ENCODE measurements at regions not wholly inside any gene's neighbourhood (a gene's known extent, or its start where the extent isn't known, plus 50 kb on each side); places are given as distances from the start of the nearest gene placed in this dataset.
"Not testable (repeated sequence)": the region's sequence is repeated elsewhere in the genome, so short reads cannot be mapped to it uniquely, and the experiment has no call there.

DNA sequence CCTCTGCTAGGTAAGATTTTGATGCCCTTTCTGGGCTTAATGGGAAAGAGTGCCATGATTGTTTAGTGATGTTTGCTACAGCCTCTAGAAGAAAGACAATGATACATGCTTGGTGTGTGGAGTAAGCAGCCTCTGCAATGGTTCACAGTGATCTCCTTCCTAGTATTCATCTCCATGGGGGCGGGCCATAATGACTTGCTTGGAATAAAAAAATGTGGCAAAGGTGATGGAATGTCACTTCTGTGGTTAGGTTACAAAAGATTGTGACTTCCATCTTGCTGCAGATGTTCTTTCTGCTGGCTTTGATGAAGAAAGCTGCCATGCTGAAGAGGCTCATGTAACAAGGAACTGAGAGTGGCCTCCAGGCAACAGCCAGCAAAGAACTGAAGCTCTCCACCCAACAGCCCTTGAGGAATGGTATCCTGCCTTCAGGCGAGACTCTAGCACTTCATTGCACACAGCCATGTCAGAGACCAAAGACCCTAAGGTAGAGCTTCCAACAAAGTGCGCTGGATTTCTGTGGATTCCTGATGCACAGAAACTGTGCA is 139.1 kb upstream of the LRIG1 start:
- TF ChIP-seq, protein P1, sequence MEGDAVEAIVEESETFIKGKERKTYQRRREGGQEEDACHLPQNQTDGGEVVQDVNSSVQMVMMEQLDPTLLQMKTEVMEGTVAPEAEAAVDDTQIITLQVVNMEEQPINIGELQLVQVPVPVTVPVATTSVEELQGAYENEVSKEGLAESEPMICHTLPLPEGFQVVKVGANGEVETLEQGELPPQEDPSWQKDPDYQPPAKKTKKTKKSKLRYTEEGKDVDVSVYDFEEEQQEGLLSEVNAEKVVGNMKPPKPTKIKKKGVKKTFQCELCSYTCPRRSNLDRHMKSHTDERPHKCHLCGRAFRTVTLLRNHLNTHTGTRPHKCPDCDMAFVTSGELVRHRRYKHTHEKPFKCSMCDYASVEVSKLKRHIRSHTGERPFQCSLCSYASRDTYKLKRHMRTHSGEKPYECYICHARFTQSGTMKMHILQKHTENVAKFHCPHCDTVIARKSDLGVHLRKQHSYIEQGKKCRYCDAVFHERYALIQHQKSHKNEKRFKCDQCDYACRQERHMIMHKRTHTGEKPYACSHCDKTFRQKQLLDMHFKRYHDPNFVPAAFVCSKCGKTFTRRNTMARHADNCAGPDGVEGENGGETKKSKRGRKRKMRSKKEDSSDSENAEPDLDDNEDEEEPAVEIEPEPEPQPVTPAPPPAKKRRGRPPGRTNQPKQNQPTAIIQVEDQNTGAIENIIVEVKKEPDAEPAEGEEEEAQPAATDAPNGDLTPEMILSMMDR (conservative IDR thresholded peaks at IDR 0.05) = no peak
- H3K27ac ChIP-seq = no peak overlapping the region

DNA sequence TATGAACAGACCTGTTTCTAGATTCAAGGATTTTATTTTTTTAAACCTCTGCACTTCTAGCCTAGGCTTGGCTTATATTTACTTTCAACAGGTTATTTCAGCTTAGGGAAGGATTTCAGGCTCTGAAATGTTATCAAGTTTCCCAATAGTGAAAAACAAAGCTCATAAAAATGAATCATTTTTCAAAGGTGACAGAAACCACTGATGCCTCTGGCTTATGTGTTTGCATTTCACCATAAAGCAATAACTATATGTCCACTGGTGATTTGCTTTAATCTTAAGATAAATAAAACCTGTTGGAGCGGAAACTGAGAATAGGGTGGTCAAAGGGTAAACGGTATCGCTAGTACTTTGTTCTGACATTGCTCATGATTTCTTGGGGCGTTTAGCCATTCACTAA is 141.2 kb upstream of the LRIG1 start:
- TF ChIP-seq, protein P1 (conservative IDR thresholded peaks at IDR 0.05) = no peak
- H3K27ac ChIP-seq = no peak overlapping the region

DNA sequence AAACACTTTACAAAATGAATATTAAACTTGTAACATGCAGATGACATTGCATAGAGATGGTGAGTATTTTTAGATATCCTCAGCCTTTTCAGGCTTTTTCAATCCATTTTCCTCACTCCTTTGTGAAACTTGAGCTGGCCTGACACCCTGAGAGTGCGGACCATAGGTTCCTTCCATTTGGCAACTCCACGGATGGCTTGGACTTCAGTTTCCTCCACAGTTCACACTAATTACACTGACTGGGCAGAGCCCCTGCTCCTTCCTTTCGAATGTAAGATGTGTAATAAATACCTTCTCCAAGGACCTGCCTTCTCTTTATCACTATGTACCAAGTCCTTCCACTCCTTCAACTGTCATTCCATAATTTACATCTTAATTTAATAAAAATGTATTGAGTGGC is 141.7 kb upstream of the LRIG1 start:
- no peak overlapping the region for H3K27ac ChIP-seq
- TF ChIP-seq, protein P1 (conservative IDR thresholded peaks at IDR 0.05) = no peak

DNA sequence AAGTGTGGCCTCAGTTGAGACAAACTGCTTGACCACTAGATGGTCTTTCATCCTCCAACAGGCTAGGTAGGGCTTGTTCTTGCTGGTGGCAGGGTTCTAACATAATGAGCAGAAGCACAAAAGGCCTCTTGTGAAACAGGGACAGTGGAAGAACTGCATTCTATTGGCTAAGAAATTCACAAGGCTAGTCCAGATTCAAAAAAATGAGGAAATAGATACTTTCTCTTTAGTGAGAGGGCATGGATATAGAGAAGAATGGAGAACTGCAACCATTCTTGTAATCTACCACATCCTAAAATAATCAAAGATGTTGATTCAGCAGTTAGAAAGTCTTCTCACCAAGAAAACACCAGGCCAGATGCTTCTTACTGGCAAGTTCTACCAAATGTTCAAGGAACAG is 143.7 kb upstream of the LRIG1 start:
- TF ChIP-seq, protein P1 (conservative IDR thresholded peaks at IDR 0.05) = no peak
- H3K27ac ChIP-seq = no peak overlapping the region

DNA sequence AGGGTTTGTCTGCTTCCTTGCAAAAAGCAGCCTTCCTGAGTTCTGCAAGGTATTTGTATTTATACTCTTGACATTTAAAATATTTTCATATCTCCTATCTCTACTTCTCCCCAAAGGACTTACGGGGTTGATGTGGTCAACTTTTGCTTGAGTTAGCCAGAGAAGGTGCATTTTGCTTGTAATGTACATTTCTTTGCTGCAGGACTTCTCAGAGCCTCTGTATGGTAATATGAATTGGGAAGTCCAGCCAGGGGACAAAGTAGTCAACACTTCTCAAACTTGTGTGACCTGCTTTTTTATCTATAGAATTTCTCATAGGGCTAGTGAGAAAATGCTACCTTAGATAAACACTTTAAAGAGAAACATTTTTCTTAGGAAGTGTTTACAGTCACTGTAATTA is 148.2 kb upstream of the LRIG1 start:
- H3K27ac ChIP-seq = no peak overlapping the region
- TF ChIP-seq, protein P1 (conservative IDR thresholded peaks at IDR 0.05) = no peak

DNA sequence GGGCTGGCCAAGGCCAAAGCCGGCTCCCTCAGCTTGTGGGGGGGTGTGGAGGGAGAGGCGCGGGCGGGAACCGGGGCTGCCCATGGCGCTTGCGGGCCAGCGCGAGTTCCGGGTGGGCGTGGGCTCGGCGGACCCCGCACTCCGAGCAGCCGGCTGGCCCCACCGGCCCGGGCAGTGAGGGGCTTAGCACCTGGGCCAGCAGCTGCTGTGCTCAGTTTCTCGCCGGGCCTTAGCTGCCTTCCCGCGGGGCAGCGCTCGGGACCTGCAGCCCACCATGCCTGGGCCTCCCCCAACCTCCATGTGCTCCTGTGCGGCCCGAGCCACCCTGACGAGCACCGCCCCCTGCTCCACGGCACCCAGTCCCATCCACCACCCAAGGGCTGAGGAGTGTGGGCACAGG is 150.7 kb upstream of the LRIG1 start:
- H3K27ac ChIP-seq = not testable (repeated sequence)

DNA sequence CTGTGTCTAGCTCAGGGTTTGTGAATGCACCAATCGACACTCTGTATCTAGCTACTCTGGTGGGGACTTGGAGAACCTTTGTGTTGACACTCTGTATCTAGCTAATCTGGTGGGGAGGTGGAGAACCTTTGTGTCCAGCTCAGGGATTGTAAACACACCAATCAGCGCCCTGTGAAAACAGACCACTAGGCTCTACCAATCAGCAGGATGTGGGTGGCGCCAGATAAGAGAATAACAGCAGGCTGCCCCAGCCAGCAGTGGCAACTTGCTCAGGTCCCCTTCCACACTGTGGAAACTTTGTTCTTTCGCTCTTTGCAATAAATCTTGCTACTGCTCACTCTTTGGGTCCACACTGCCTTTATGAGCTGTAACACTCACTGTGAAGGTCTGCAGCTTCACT is 151.3 kb upstream of the LRIG1 start:
- H3K27ac ChIP-seq = not testable (repeated sequence)

DNA sequence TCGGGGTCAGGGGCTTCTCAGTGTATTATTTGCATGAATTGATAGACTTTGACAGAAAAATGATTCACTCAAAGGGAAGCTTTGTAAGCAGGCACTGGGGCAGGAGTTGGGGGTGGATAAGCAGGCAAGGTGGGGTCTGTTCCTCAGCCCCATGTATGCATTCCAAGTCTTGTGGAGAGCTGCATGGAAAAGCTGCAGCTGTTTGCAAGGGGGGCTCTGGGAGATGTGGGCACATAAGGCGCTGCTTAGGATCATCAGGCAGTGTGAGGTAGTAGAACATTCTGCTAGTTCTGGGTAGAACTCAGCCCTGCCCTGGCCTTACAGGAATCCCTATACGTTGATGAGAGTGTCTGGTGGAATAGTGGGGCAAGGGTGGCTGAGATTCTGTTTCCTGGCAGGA is 154.2 kb upstream of the LRIG1 start:
- TF ChIP-seq, protein P1 (conservative IDR thresholded peaks at IDR 0.05) = no peak

DNA sequence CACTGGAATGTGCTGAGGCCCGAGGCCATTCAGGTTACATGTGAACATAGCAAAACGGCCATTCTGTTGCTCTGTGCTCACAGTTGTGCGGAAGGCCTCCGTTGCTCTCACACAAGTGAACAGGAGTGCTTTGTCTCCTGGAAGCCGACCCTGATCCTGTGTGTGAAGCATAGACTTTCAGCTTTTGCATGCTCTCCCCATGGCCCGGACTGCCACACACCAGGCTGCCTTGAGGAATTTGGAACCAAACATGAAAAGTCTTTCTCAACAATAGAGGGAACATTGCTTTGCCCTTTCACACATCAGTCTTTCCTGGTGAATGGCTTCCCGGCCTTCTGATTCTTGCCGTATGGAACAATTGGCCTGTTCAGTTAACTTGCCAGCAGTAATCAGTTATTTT is 154.8 kb upstream of the LRIG1 start:
- TF ChIP-seq, protein P1 (conservative IDR thresholded peaks at IDR 0.05) = no peak
- no peak overlapping the region for H3K27ac ChIP-seq

More for the DNA sequence above, 154.2 kb upstream of the LRIG1 start:
- no peak overlapping the region for H3K27ac ChIP-seq

Measured in VCaP (cell line).